ENCODE measurements at regions not wholly inside any gene's neighbourhood (a gene's known extent, or its start where the extent isn't known, plus 50 kb on each side); places are given as distances from the start of the nearest gene placed in this dataset.

- TF ChIP-seq CTCF (IDR thresholded peaks at IDR 0.05; ENCODE audit: partially characterized antibody, unreplicated experiment), result no peak
- Mint-ChIP-seq H3K4me3 (ENCODE audit: unreplicated experiment) (no peak overlapping the region), H3K27me3 (ENCODE audit: unreplicated experiment) (no peaks in the 10 kb centered on the region), H3K9me3 (ENCODE audit: unreplicated experiment) (no peaks in the 10 kb centered on the region), H3K27ac (ENCODE audit: unreplicated experiment) (no peak overlapping the region), H3K36me3 (ENCODE audit: unreplicated experiment) (no peaks in the 10 kb centered on the region), H3K4me1 (ENCODE audit: low read depth, unreplicated experiment) (peaks cover 7% of the 10 kb centered on the region)
- DNase-seq, result no peak
These were observed 152.0 kb upstream of the ZRANB2 start for GRCh38 chr1:71232786-71233185.

DNA sequence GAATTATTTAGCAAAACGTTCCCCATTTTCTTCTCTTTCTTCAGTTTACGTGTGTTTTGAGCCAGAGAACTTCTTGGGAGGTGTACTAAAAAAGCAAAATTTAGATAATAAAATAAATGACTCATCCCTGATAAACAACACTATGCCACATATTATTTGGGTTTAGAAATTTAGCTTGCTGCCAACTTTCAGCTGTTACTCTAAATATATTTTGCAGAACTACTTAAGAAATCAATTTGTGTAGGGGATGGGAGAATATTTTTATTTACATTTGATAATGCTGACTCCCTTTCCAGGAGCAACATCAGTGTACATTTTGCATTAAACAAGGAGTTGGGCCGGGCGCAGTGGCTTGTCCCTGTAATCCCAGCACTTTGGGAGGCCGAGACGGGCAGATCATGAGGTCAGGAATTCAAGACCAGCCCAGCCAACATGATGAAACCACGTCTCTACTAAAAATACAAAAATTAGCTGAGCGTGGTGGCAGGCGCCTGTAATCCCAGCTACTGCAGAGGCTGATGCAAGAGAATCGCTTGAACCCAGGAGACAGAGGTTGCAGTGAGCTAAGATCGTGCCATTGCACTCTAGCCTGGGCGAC is 151.4 kb upstream of the ZRANB2 start:
- H3K27me3 Mint-ChIP-seq (ENCODE audit: unreplicated experiment), result no peaks in the 10 kb centered on the region
- no peak overlapping the region for H3K4me3 Mint-ChIP-seq (ENCODE audit: unreplicated experiment)
- H3K4me1 Mint-ChIP-seq (ENCODE audit: low read depth, unreplicated experiment), result peaks cover 7% of the 10 kb centered on the region
- H3K9me3 Mint-ChIP-seq (ENCODE audit: unreplicated experiment), result no peaks in the 10 kb centered on the region
- H3K27ac Mint-ChIP-seq (ENCODE audit: unreplicated experiment), result no peak overlapping the region
- DNase-seq, result no peak
- H3K36me3 Mint-ChIP-seq (ENCODE audit: unreplicated experiment), result no peaks in the 10 kb centered on the region
- TF ChIP-seq CTCF (IDR thresholded peaks at IDR 0.05; ENCODE audit: partially characterized antibody, unreplicated experiment), result no peak

- TF ChIP-seq CTCF (IDR thresholded peaks at IDR 0.05; ENCODE audit: partially characterized antibody, unreplicated experiment), result no peak
- H3K4me1 Mint-ChIP-seq (ENCODE audit: low read depth, unreplicated experiment), result peaks cover 10% of the 10 kb centered on the region
- H3K36me3 Mint-ChIP-seq (ENCODE audit: unreplicated experiment), result no peaks in the 10 kb centered on the region
- no peaks in the 10 kb centered on the region for H3K9me3 Mint-ChIP-seq (ENCODE audit: unreplicated experiment)
- no peak overlapping the region for H3K4me3 Mint-ChIP-seq (ENCODE audit: unreplicated experiment)
- DNase-seq, result no peak
- H3K27ac Mint-ChIP-seq (ENCODE audit: unreplicated experiment), result no peak overlapping the region
- H3K27me3 Mint-ChIP-seq (ENCODE audit: unreplicated experiment), result no peaks in the 10 kb centered on the region
These were observed 150.9 kb upstream of the ZRANB2 start for GRCh38 chr1:71231751-71232150.

DNA sequence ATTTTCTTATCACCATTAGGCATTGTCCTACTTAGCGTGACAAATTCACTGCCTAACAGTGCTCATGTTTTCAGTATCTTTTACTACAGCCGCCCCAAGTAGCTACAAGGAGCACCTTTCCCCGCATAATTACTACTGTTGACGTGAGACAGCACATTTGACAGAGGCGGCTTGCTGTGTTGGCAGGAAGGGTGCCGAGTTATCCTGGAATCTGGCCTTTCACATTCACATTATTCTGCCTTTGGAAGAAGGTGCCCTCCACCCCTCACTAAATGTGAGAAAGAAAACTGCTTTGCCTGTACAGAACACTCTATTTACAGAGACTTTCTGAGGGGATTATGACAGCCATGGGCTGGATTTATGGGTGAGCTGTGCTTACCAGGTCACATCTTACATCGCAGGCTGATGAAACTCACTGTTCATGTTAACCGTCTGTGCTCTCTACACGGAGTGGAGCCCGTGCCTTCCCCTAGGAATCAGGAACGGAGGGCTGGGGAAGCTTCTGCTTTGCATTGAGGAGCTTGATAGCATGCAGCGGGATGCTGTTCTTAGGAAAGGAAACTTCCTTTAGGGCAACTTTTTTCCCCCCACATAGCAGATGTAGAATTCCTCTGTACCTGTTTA is 148.0 kb upstream of the ZRANB2 start:
- Mint-ChIP-seq H3K9me3 (ENCODE audit: unreplicated experiment) (peaks cover 2% of the 10 kb centered on the region), H3K4me1 (ENCODE audit: low read depth, unreplicated experiment) (peaks cover 28% of the 10 kb centered on the region), H3K36me3 (ENCODE audit: unreplicated experiment) (no peaks in the 10 kb centered on the region), H3K27ac (ENCODE audit: unreplicated experiment) (peak overlapping the region; percentile 60), H3K4me3 (ENCODE audit: unreplicated experiment) (peak overlapping the region; percentile 22), H3K27me3 (ENCODE audit: unreplicated experiment) (peaks cover 2% of the 10 kb centered on the region)
- TF ChIP-seq CTCF (IDR thresholded peaks at IDR 0.05; ENCODE audit: partially characterized antibody, unreplicated experiment), result no peak
- peak; percentile 33 for DNase-seq

- H3K4me1 Mint-ChIP-seq (ENCODE audit: low read depth, unreplicated experiment), result peaks cover 33% of the 10 kb centered on the region
- peaks cover 2% of the 10 kb centered on the region for H3K9me3 Mint-ChIP-seq (ENCODE audit: unreplicated experiment)
- DNase-seq, result no peak
- peaks cover 2% of the 10 kb centered on the region for H3K27me3 Mint-ChIP-seq (ENCODE audit: unreplicated experiment)
- no peak overlapping the region for H3K4me3 Mint-ChIP-seq (ENCODE audit: unreplicated experiment)
- H3K36me3 Mint-ChIP-seq (ENCODE audit: unreplicated experiment), result no peaks in the 10 kb centered on the region
- TF ChIP-seq CTCF (IDR thresholded peaks at IDR 0.05; ENCODE audit: partially characterized antibody, unreplicated experiment), result no peak
- no peak overlapping the region for H3K27ac Mint-ChIP-seq (ENCODE audit: unreplicated experiment)
These were observed 147.4 kb upstream of the ZRANB2 start for GRCh38 chr1:71228241-71228640.

All from glutamatergic neuron (in vitro differentiated cells).